Stimulated activated naive CD4-positive, alpha-beta T cell treated with Interleukin-2 at 50 U/mL for 16 hours (primary cell): ENCODE measurements at regions not wholly inside any gene's neighbourhood (a gene's known extent, or its start where the extent isn't known, plus 50 kb on each side); places are given as distances from the start of the nearest gene placed in this dataset.

Source experiments
- DNase-seq: peaks from one replicate; lab custom pipeline; 2025; lab: John Stamatoyannopoulos, UW

DNA sequence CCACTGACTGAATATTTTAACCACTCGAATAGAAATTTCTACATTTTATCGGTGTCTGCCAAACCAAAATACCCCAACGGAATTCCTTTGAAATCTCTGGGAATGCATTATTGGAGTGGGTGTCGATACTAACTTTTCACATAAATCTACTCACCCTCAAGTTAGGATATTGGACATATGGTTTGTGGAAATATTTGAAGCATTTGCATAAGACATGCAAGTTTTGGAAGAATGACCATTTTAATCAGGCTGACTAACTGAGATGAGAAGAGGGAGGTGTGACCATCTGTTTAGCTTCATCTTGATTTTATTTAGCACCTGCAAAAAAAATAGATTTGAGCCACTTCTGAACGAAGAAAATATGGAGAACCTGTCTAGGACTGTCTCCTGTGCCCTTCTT lies 61.2 kb downstream of the KLF6 start:
- no peak for DNase-seq

DNA sequence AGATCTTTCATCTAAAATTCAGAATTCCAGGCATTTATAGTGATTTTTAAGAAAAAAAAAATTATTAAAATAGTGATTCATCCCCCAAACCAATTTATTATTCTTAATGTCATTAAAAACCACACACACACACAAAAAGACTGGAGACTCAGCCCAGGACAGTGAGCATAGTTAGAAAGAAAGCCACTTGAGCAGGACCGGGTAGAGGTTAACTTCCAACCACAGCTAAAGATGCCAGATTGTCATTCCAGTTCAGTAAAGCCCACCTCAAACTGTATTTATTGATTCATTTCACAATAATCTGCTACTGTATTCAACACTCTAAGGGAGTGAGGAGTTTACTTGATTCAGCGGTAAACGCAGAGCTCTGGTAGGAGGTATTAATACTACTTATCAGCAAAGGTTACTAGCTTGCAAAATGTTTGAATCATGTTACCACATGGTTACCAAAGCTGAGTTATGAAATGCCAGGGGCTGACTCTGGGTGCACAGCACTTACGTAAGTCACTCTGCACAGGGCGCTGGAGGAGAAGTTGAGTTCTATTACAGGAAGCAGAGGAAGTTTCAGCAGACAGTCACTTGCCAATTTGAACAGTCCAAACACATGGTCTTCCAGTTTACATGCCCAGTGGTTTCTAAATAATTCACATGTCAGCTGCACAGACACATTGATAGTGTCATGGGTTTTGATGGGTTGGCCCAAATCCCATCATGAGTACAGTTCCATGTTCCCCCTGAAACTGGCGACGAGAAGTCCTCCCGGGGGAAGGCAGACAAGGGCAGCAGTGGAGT lies 64.6 kb downstream of the KLF6 start:
- DNase-seq, result no peak

DNA sequence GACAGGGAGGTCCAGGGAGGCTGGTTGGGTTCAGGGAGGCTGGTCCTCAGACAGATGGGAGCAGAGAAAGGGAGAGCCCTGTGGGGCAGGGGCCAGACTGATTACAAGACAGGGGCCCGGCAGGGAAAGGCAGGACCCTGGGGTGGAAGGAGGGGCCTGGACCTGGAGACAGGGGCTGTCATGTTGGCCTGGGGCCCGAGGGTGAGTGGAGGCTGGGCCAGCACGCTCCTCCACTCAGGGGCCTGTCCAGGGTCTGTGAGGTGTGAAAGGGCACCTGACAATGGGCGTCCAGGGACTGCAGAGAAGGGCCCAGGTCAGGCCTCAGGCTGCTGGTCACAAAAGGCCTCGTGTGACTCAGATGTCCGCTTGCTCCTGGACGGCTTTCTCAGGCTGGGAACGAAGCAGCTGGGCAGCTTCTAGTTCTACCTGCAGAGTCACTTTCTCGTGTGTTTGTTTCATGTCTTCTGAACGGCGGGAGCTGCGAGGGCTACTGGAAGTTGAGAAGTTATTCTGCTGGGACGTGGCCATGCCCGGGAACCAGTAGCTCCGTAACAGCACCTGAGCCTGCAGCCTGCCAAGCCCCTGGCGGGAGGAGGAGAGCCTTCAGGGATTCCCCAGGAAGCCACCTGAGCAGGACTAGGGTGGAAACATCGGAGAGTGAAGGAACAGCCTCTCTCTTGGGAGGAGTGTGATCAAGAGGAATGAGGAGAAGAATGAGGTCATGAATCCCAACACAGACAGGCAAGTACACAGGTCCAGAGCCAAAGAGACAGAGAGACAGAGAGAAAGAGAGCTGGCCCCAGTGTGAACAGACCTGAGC lies 65.8 kb downstream of the KLF6 start:
- no peak for DNase-seq

DNA sequence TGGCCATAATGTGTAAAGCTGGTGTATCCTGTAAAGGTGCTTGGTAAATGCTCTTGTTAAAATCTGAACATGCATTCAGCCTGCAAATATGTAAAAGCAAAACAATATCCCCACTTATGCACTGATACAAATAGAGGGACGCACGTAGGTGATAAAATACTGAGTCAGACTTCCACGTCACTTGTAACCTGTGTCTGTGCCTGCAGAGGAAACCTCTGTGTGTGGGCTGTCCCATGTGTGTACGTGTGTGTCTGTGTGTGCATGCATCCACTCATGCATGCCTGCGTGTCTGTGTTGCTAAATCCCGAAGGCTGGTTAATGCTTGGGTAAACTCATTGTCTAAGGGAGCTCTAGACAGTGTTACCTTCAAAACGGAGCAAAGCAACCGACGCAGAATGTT lies 68.9 kb downstream of the KLF6 start:
- no peak for DNase-seq

DNA sequence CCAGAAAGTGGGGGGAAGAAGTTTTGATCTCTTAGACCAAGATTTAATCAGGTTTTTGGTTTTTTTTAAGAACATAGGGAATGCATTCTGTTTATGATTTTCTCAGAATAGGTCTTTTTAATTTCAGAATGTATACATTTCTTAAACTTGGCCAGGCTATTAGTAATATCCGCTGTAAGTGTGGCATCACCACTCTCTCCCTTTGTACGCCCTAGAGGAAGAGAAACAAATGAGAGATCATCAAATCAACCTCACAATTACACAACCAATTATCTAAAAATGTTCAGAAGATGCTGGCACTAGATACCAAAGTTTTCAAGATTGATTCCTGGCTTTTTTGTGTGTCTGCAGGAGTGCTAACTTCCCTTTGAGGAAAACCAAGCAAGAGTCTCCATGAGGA lies 70.0 kb downstream of the KLF6 start:
- DNase-seq, result no peak

DNA sequence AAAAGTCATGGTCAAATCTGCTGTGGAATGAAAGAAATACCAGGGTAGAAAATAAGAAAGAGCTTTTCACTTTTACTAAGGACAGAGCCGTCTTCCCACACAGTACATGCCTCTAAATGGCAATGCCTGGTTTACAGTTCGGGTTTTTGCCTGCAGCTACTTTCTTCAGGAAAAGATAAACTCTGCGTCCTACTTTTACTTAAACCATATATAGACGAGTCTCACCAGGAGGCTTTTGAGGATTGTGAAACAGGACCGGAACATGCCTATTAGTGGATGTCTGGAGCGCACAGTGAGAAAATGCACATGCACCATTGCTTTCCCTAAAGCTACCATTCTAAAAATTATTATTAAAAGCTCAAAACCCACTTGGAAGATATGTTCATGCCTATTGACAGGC lies 70.5 kb downstream of the KLF6 start:
- no peak for DNase-seq

DNA sequence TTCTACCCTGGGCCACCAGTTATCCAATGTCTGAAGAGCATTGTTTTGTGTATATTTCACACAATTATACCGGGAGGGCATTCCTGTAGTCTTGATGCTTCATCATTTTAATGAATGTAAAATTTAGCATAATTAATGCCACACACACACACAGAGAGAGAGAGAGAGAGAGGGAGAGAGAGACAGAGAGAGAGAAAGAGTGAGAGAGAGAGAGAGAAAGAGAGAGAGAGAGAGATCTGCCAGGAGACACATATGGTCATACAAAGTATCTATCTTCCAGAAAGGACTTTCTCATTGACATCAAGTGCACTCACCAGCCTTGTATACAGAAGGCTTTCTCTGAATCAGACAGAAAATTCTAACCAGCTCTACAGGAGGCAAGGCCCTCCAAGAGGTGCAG lies 72.3 kb downstream of the KLF6 start:
- DNase-seq, result no peak

DNA sequence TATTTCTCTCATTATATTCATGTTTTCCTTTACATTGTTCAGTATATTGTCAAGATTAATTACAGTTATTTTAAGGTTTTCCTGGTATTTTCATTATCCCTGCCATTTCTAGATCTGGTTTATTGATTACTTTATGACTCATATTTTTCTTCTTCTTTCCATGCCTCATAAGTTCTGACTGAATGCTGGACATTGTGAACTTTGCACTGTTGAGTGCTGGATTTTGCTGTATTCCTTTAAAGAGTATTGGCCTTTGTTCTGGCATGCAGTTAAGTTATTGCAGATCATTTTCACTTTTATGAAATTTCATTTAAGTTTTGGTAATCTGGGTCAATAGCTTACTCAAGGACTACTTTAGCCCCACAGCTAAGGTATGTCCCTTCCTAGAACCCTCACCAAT lies 73.1 kb downstream of the KLF6 start:
- no peak for DNase-seq

DNA sequence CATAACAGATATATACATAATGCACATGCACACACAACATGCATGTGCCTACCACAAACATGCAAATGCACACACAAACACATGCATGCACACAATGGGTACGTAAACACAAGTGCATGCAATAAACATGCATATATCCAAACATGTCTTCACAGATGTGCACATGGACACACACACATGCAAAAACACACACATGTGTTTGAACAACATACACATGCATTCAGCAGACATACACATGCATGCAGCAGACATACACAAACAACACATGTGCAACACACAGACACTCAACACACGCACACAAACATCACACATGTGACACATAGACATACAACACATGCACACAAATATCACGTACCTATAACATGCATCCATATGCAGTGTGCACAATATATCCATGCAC lies 74.2 kb downstream of the KLF6 start:
- DNase-seq, result no peak

DNA sequence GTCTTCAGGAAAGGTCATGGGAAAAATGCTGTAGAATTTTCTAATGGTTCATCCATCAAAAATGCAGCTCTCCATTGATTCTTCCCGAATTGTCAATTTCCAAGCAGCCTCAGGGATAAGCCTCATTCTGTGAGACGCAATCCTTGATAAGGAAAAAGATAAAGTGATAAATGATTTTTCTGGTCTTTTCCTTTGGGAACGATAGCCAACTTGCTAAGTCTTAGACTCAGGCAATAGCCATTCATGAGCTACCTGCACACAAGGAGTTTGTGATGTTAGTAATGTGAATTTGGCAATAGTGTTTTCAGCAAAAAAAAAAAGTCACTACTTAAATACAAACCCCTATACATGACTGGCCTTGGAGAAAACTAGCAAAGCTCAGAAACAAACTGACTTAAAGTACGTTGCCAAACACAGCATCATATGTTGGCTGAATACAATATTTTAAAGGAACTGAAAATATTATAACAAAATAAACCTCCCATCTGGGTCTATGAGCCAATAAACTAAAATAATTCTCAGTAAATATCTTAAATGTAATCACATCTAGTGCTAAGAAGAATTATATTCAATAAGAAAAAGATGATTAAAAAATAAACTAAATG lies 75.5 kb downstream of the KLF6 start:
- DNase-seq, result no peak

DNA sequence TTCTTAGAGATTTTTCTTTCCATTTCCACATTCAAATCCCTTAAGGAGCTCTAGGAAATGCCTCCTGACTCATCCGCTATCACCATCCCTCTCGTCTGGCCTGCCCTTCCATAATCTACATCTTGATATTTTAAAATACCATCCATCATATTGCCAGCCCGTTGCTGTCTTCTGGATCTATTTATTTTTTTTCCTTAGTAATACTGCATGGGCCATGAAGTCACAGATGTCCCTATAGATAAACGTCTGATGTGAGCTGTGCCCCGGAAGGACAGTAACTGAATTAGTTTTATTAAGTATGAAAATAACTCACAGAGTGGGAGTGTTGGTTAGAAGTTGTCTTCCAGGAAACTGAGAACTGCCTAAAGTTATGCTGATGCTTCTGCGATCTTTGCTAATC lies 76.2 kb downstream of the KLF6 start:
- no peak for DNase-seq

DNA sequence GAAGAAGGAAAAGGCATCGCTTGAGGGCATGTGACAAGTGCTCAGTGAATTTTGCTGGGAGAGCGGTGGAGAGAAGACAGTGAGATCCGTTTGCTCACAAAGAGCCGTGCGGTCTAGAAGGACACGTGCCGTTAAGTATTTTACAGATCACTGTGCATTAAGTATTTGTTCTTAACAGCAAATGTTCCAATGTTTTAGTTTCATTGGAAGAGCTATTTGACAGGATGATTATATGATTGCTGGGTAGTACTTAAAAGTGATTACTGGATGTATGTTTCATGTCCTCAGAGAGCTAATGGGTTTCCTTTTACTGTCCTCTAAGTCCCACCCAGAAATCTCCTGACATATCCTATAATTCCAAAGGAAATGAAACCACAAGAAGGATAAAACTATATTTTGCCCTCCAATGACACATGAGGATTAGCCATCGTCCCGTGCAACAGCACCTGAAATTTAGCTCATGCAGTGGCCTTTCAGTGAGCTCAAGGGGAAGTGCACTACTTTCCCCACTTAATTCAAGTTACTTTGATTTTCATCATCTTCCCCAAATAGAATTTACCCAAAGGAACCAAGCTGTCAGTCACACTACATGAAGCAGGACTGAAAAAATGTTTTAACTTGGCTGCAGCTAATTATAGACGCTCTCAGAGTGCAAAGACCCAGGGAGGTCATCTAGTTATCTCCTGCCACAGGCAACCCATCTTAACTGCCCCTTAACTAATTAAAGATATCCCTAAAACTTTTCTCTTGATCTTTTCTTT lies 80.3 kb downstream of the KLF6 start:
- DNase-seq, result no peak

DNA sequence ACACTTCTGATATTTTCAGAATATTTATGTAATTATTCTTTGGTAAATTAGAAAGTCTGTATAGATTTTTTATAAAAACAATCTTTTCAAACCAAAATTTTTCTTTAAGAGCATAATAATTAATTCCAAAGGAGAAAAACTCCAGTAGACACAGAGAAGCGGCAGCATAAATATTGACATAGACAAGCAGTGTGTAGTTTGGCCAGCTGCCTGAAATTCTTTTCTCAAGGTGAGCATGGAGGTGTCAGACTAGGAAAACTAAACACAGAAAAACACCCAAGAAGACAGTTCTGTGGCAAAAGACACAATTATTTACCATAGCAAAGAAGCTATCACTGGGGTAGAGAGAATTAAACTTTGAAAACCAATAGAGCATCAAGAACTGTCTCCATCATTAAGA lies 82.4 kb downstream of the KLF6 start:
- DNase-seq, result no peak

DNA sequence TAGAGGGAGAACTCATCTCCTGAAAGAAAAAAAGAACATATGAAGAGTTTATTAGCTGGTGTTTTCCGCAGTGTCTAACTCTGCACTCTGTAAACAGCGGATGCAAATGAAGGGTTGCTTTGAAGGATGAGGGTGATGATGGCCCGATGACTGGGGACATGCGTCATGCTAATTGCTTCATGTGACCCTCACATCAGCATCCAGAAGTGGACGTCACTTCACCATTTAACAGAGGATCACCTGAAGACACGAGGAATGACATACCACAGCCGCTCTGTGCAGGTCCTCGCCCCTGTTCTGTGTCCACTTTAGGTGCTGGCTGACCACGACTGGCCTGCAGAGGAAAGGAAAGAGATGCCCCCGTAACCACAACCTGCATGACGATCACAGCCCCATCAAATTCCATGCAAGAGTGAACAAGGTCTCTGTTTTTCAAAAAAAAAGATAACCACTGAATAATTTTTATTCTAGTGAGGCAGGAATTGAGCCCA lies 82.9 kb downstream of the KLF6 start:
- DNase-seq, result no peak

DNA sequence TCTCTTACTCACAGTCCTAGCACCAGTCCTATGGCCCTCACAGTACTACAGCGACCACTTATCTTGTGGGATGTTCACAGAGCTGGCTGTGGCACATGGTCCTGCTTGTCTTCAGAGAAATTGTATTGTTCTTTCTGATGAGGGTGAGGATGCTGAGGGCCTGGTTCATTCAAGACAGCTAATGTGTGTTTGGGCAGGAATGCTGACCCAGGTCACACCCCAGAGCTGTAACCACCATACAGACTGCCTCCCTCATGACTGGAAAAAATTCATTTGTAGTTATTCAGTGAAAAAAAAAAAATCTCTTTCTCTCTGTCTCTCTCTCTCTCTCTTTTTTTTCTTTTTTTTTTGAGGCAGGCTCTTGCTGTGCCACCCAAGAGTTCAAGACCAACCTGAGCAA lies 83.5 kb downstream of the KLF6 start:
- DNase-seq, result no peak

DNA sequence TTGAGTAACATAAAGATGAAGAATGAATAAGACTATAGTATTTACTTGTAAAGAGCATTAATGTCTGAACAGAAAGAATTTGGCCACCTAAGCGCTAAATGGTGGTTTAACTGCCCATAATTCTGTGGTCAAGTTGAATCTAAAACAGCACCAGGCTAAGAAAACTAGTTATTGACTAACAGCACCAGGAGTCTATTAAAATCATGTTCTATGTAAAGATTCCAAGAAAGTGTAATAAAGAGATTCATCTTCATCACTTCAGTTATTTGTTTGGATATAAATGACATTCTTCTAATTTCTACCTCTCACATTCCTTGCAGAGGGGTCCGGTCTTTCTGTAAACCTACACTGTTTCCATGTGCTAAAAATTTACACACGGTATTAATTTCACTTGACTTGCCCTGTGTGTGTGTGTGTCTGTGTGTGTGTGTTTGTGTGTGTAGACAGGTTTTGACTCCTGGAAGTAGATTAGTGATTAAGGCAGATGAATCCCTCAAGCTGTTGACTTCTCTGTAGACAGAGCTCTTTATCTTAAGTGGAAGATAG lies 84.4 kb downstream of the KLF6 start:
- DNase-seq, result no peak

DNA sequence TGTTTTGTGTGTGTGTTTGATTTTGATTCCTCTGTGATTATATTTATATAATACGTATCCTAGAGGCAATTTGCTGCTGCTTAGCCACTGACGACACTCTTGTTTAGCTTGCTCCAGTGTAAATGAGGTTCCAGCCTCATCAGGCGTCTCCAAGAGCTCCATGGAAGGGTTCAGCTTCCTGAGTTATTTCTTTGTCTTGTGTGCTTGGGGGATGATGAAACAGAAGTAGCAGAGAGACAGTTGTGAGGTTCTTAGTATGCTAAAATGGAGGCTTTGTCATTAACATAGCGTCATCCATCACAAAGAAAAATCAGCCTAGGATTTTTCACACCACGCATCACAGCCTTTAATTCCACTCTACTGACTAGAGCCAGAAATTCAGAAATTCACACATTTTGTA lies 85.1 kb downstream of the KLF6 start:
- no peak for DNase-seq

DNA sequence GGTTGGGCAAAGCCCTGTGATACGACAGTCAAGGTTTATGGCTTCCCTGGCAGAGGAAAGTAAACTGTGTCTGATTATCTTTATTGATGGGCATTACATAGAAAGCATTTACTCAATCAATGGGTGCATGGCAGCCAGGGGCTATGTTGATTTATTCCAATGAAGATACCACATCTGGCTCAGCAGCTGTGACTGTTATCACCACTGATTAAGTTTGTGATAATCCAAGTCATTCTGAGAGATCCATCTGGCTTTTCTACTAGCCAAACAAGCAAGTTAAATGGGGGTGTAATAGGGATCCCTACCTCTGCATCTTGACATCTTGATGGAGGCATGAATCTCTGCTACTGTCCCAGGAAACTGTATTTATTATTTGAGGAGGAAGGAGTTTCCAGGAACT lies 86.7 kb downstream of the KLF6 start:
- DNase-seq, result no peak

DNA sequence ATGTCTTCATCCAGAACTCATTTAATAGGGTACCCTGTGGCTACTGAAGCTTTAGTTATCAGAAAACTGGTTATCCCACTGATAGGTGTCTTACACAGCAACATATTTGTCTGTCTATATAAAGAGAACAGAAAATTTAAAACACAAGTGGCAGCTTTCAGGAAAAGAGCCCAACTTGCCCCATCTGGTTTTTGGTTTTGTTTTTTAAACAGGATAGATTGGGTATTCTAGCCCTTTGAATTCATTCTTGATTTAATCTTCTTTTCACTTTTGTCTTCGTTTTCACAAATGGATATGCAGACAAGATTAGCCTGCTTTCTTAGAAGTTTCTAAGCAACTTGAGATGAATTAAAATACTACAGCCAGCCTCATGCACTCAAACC lies 91.3 kb downstream of the KLF6 start:
- DNase-seq, result no peak

DNA sequence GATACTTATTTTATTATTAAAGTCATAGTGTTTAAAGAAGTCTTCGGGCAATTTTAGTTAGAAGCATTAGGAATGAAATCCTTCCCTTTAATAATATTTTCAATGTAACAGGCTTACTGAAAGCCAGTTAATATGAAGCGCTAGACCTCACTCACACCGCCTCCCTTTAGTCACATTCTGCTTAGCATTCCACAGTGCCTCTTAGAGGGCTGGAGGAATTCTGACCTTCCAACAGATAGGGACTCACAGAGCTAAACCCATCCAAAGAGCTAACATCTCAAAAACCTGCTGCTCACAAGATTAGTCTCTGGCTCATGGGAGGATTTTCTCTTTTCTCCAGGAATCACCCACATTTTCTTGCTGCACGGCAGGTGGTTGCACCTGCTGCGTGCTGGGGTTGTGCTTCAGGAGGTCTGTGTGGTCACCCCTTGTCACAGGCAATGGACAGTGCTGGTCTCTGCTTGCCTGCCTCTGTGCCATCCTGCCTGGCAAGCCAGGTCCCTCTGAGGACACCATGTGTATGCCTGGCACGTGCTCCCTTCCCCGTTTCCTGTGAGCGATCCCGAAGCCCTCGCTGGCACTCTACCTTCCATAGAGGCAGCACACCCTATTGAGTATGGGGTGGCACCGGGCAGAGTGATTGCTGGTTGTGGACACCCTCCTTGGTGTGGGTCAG lies 91.8 kb downstream of the KLF6 start:
- DNase-seq, result no peak

DNA sequence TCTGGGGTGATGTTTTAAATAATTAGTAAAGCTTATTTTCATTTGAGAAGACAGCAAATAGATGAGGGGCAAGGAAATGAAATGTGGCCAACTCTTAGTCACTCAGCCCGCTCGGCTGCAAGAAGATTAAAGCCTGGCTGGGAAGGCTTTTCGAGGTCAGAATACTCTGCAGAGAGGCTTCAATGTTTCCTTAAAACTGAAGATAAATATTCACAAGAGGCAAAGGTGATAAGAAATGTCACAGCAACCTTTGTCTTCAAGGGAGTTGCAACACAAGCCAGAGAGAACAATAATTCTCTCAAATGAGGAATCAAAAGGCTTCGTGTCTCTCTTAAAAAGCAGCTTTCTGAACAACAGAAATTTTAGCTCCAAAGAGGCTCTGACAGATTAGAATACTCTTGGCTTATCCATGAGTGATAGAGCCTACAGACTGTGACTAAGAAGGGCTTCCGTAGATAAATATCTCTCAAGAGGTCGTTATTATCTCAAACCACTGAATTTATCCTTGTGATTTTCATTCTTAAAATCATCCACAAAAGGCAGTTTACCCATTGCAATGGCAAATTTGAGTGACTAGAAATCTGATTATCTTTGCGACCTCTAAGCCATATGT lies 92.5 kb downstream of the KLF6 start:
- no peak for DNase-seq
